ENCODE measurements at regions not wholly inside any gene's neighbourhood (a gene's known extent, or its start where the extent isn't known, plus 50 kb on each side); places are given as distances from the start of the nearest gene placed in this dataset.

- H3K27me3 Mint-ChIP-seq (ENCODE audit: low read depth): peaks cover 3% of the 10 kb centered on the region
- peaks cover 39% of the 10 kb centered on the region for H3K4me1 Mint-ChIP-seq
- no peak overlapping the region for H3K27ac Mint-ChIP-seq (ENCODE audit: unreplicated experiment)
- TF ChIP-seq CTCF (conservative IDR thresholded peaks at IDR 0.05): no peak
- no peak for DNase-seq (ENCODE audit: low read depth, low spot score)
- H3K4me3 Mint-ChIP-seq: no peak overlapping the region
- H3K9me3 Mint-ChIP-seq: no peaks in the 10 kb centered on the region
- H3K36me3 Mint-ChIP-seq (ENCODE audit: low read depth): no peaks in the 10 kb centered on the region
These were observed 99.2 kb upstream of the ASAP2 start for GRCh38 chr2:9107168-9108025.

- Mint-ChIP-seq H3K9me3 (no peaks in the 10 kb centered on the region), H3K4me1 (peaks cover 35% of the 10 kb centered on the region), H3K36me3 (ENCODE audit: low read depth) (no peaks in the 10 kb centered on the region), H3K4me3 (no peak overlapping the region), H3K27me3 (ENCODE audit: low read depth) (peaks cover 3% of the 10 kb centered on the region), H3K27ac (ENCODE audit: unreplicated experiment) (no peak overlapping the region)
- TF ChIP-seq CTCF (conservative IDR thresholded peaks at IDR 0.05): no peak
- DNase-seq (ENCODE audit: low read depth, low spot score): no peak
These were observed 100.1 kb upstream of the ASAP2 start for GRCh38 chr2:9106338-9107167.

- Mint-ChIP-seq H3K4me3 (no peak overlapping the region), H3K9me3 (no peaks in the 10 kb centered on the region), H3K27me3 (ENCODE audit: low read depth) (peaks cover 3% of the 10 kb centered on the region), H3K27ac (ENCODE audit: unreplicated experiment) (no peak overlapping the region), H3K4me1 (peaks cover 35% of the 10 kb centered on the region), H3K36me3 (ENCODE audit: low read depth) (no peaks in the 10 kb centered on the region)
- no peak for DNase-seq (ENCODE audit: low read depth, low spot score)
- no peak for TF ChIP-seq CTCF (conservative IDR thresholded peaks at IDR 0.05)
These were observed 100.8 kb upstream of the ASAP2 start for GRCh38 chr2:9105601-9106337.

GRCh38 chr2:9103663-9104277, 100.3 kb upstream of the MBOAT2 start:
- Mint-ChIP-seq H3K4me1 (peaks cover 43% of the 10 kb centered on the region), H3K4me3 (no peak overlapping the region), H3K27ac (ENCODE audit: unreplicated experiment) (no peak overlapping the region), H3K9me3 (no peaks in the 10 kb centered on the region), H3K27me3 (ENCODE audit: low read depth) (peaks cover 3% of the 10 kb centered on the region), H3K36me3 (ENCODE audit: low read depth) (no peaks in the 10 kb centered on the region)
- TF ChIP-seq CTCF (conservative IDR thresholded peaks at IDR 0.05): no peak
- no peak for DNase-seq (ENCODE audit: low read depth, low spot score)

Data from neural crest cell (in vitro differentiated cells).